ENCODE measurements at regions not wholly inside any gene's neighbourhood (a gene's known extent, or its start where the extent isn't known, plus 50 kb on each side); places are given as distances from the start of the nearest gene placed in this dataset.
A peak's percentile ranks its signal among the peaks of the same experiment; 100 is the strongest.

- H3K4me3 ChIP-seq (ENCODE audit: low read length in 2 of 2) = no peak overlapping the region
- H3K27me3 Mint-ChIP-seq = no peaks in the 10 kb centered on the region
- H3K27ac Mint-ChIP-seq = no peak overlapping the region
- H3K36me3 ChIP-seq (ENCODE audit: insufficient read depth, low read length) = no peaks in the 10 kb centered on the region
- H3K36me3 Mint-ChIP-seq = no peaks in the 10 kb centered on the region
- H3K4me1 ChIP-seq (ENCODE audit: insufficient read depth, low read length) = no peaks in the 10 kb centered on the region
- intact Hi-C loops (cut with micrococcal nuclease) = no loop called here
- peaks cover 0 to 35% (median 14%) of the 10 kb centered on the region in 8 donors for H3K9me3 Mint-ChIP-seq
- no peaks in the 10 kb centered on the region for H3K27me3 ChIP-seq (ENCODE audit: insufficient read depth, low read length)
- no peak overlapping the region for H3K4me3 Mint-ChIP-seq
- ChIA-PET CTCF (ENCODE audit: partially characterized antibody) (no interaction called here), POLR2A (ENCODE audit: partially characterized antibody) (no interaction called here)
- no peak overlapping the region for H3K27ac ChIP-seq (ENCODE audit: low read depth, low read length)
- H3K9me3 ChIP-seq (ENCODE audit: control insufficient read depth in 1 of 2, low read length in 2 of 2) = no peaks in the 10 kb centered on the region
- no peak for DNase-seq
- no peaks in the 10 kb centered on the region for H3K4me1 Mint-ChIP-seq
Measured at GRCh38 chr18:28602391-28602790, 425.5 kb upstream of the CDH2 start.

DNA sequence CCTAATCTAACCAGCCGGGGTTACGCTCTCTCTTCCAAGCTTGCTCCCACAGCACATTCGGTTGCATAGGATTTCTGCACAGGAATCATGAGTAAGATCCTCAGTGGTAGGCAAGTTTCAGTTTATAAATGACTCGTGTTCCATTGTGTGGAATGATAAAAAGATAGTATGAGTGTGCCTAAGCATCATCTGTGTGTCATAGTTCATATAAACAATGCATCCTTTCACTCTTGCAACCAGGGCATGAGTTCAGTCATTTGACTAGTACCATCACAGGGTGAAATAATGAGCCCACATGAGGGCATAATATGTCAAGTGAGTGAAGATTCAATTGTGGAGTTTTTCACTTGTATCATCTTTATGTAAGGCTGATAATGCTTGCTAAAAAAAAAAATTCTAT is 417.1 kb upstream of the CDH2 start:
- POLR2A ChIA-PET (ENCODE audit: partially characterized antibody) = no interaction called here
- no peaks in the 10 kb centered on the region for H3K9me3 ChIP-seq (ENCODE audit: control insufficient read depth in 1 of 2, low read length in 2 of 2)
- no peaks in the 10 kb centered on the region for H3K27me3 Mint-ChIP-seq
- CTCF ChIA-PET (ENCODE audit: partially characterized antibody) = no interaction called here
- no peaks in the 10 kb centered on the region for H3K27me3 ChIP-seq (ENCODE audit: insufficient read depth, low read length)
- H3K9me3 Mint-ChIP-seq = peaks cover 0 to 20% (median 9%) of the 10 kb centered on the region in 8 donors
- no peaks in the 10 kb centered on the region for H3K4me1 Mint-ChIP-seq
- intact Hi-C loops (cut with micrococcal nuclease) = no loop called here
- H3K4me3 ChIP-seq (ENCODE audit: low read length in 2 of 2) = no peak overlapping the region
- no peaks in the 10 kb centered on the region for H3K4me1 ChIP-seq (ENCODE audit: insufficient read depth, low read length)
- peak overlapping the region in 1 of 7 donors; percentile 4 for H3K27ac Mint-ChIP-seq
- H3K4me3 Mint-ChIP-seq = no peak overlapping the region
- no peaks in the 10 kb centered on the region for H3K36me3 Mint-ChIP-seq
- no peaks in the 10 kb centered on the region for H3K36me3 ChIP-seq (ENCODE audit: insufficient read depth, low read length)
- no peak overlapping the region for H3K27ac ChIP-seq (ENCODE audit: low read depth, low read length)
- no peak for DNase-seq

DNA sequence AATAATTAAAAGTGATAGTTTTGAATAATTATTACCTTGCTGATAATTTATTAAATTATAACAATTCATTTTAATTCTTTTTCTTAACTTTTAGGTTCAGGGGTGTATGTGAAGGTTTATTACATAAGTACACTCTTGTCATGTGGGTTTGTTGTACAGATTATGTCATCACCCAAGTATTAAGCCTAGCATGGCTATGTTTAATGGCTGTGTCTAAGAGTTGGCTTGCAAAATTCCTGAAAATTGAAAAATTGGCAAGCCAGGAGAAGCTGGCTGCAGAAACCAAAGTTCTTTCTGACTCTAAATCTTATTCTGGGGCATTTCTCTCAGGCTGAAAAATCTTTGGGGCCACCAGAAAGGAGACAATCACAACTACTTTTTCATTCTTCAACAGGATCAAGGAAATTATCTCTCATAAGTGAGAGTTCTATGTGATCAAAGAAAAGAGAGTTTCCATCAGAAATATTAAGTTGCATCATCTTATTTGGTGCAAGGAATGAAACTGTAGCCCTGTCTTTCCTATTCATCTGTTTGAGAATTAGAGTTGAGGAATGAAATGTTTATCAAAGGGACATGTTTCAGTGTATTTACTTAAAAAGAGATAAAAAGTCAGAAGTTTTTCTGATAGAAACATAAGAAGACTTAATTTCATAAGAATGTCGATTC is 412.1 kb upstream of the CDH2 start:
- POLR2A ChIA-PET (ENCODE audit: partially characterized antibody) = no interaction called here

GRCh38 chr18:28584731-28585130 is 407.8 kb upstream of the CDH2 start:
- CTCF ChIA-PET (ENCODE audit: partially characterized antibody) = no interaction called here
- intact Hi-C loops (cut with micrococcal nuclease) = no loop called here
- no peaks in the 10 kb centered on the region for H3K4me1 Mint-ChIP-seq
- no peak overlapping the region for H3K4me3 ChIP-seq (ENCODE audit: low read length in 2 of 2)
- no peak for DNase-seq
- no peaks in the 10 kb centered on the region for H3K9me3 ChIP-seq (ENCODE audit: control insufficient read depth in 1 of 2, low read length in 2 of 2)
- no peaks in the 10 kb centered on the region for H3K4me1 ChIP-seq (ENCODE audit: insufficient read depth, low read length)
- no peak overlapping the region for H3K27ac Mint-ChIP-seq
- peaks cover 0 to 16% (median 6%) of the 10 kb centered on the region in 8 donors for H3K9me3 Mint-ChIP-seq
- no peaks in the 10 kb centered on the region for H3K27me3 Mint-ChIP-seq
- no peak overlapping the region for H3K27ac ChIP-seq (ENCODE audit: low read depth, low read length)
- no peak overlapping the region for H3K4me3 Mint-ChIP-seq
- no peaks in the 10 kb centered on the region for H3K27me3 ChIP-seq (ENCODE audit: insufficient read depth, low read length)
- H3K36me3 Mint-ChIP-seq = no peaks in the 10 kb centered on the region
- H3K36me3 ChIP-seq (ENCODE audit: insufficient read depth, low read length) = no peaks in the 10 kb centered on the region
- POLR2A ChIA-PET (ENCODE audit: partially characterized antibody) = no interaction called here

More for the DNA sequence above, 412.1 kb upstream of the CDH2 start:
- Mint-ChIP-seq H3K27me3 (no peaks in the 10 kb centered on the region), H3K4me1 (no peaks in the 10 kb centered on the region), H3K9me3 (peaks cover 0 to 19% (median 7%) of the 10 kb centered on the region in 8 donors), H3K36me3 (no peaks in the 10 kb centered on the region), H3K4me3 (no peak overlapping the region), H3K27ac (no peak overlapping the region)
- no peak overlapping the region for H3K27ac ChIP-seq (ENCODE audit: low read depth, low read length)
- no peaks in the 10 kb centered on the region for H3K9me3 ChIP-seq (ENCODE audit: control insufficient read depth in 1 of 2, low read length in 2 of 2)
- H3K4me1 ChIP-seq (ENCODE audit: insufficient read depth, low read length) = no peaks in the 10 kb centered on the region
- no peak for DNase-seq
- intact Hi-C loops (cut with micrococcal nuclease) = no loop called here
- no peaks in the 10 kb centered on the region for H3K36me3 ChIP-seq (ENCODE audit: insufficient read depth, low read length)
- CTCF ChIA-PET (ENCODE audit: partially characterized antibody) = no interaction called here
- no peaks in the 10 kb centered on the region for H3K27me3 ChIP-seq (ENCODE audit: insufficient read depth, low read length)
- H3K4me3 ChIP-seq (ENCODE audit: low read length in 2 of 2) = no peak overlapping the region

- H3K27me3 Mint-ChIP-seq = no peaks in the 10 kb centered on the region
- intact Hi-C loops (cut with micrococcal nuclease) = no loop called here
- Histone ChIP-seq H3K4me3 (ENCODE audit: low read length in 2 of 2) (no peak overlapping the region), H3K27me3 (ENCODE audit: insufficient read depth, low read length) (no peaks in the 10 kb centered on the region), H3K27ac (ENCODE audit: low read depth, low read length) (no peak overlapping the region), H3K36me3 (ENCODE audit: insufficient read depth, low read length) (no peaks in the 10 kb centered on the region), H3K4me1 (ENCODE audit: insufficient read depth, low read length) (no peaks in the 10 kb centered on the region), H3K9me3 (ENCODE audit: control insufficient read depth in 1 of 2, low read length in 2 of 2) (no peaks in the 10 kb centered on the region)
- peaks cover 0 to 13% (median 8%) of the 10 kb centered on the region in 8 donors for H3K9me3 Mint-ChIP-seq
- POLR2A ChIA-PET (ENCODE audit: partially characterized antibody) = no interaction called here
- H3K4me3 Mint-ChIP-seq = no peak overlapping the region
- DNase-seq = no peak
- no peaks in the 10 kb centered on the region for H3K36me3 Mint-ChIP-seq
- no peak overlapping the region for H3K27ac Mint-ChIP-seq
- CTCF ChIA-PET (ENCODE audit: partially characterized antibody) = no interaction called here
- H3K4me1 Mint-ChIP-seq = no peaks in the 10 kb centered on the region
Measured at GRCh38 chr18:28582724-28583123, 405.8 kb upstream of the CDH2 start.

GRCh38 chr18:28581521-28582071 is 404.7 kb upstream of the CDH2 start:
- no peak overlapping the region for H3K4me3 ChIP-seq (ENCODE audit: low read length in 2 of 2)
- Mint-ChIP-seq H3K36me3 (no peaks in the 10 kb centered on the region), H3K27ac (no peak overlapping the region), H3K27me3 (no peaks in the 10 kb centered on the region), H3K4me1 (no peaks in the 10 kb centered on the region), H3K9me3 (peaks cover 0 to 16% (median 10%) of the 10 kb centered on the region in 8 donors), H3K4me3 (no peak overlapping the region)
- no peak for DNase-seq
- H3K36me3 ChIP-seq (ENCODE audit: insufficient read depth, low read length) = no peaks in the 10 kb centered on the region
- no peaks in the 10 kb centered on the region for H3K4me1 ChIP-seq (ENCODE audit: insufficient read depth, low read length)
- ChIA-PET POLR2A (ENCODE audit: partially characterized antibody) (no interaction called here), CTCF (ENCODE audit: partially characterized antibody) (no interaction called here)
- intact Hi-C loops (cut with micrococcal nuclease) = no loop called here
- no peaks in the 10 kb centered on the region for H3K9me3 ChIP-seq (ENCODE audit: control insufficient read depth in 1 of 2, low read length in 2 of 2)
- H3K27ac ChIP-seq (ENCODE audit: low read depth, low read length) = no peak overlapping the region
- H3K27me3 ChIP-seq (ENCODE audit: insufficient read depth, low read length) = no peaks in the 10 kb centered on the region

- H3K9me3 Mint-ChIP-seq = peaks cover 3 to 19% (median 12%) of the 10 kb centered on the region in 8 donors
- no peaks in the 10 kb centered on the region for H3K27me3 ChIP-seq (ENCODE audit: insufficient read depth, low read length)
- H3K36me3 Mint-ChIP-seq = no peaks in the 10 kb centered on the region
- H3K27ac ChIP-seq (ENCODE audit: low read depth, low read length) = no peak overlapping the region
- DNase-seq = no peak
- no peaks in the 10 kb centered on the region for H3K36me3 ChIP-seq (ENCODE audit: insufficient read depth, low read length)
- intact Hi-C loops (cut with micrococcal nuclease) = no loop called here
- H3K9me3 ChIP-seq (ENCODE audit: control insufficient read depth in 1 of 2, low read length in 2 of 2) = no peaks in the 10 kb centered on the region
- no peaks in the 10 kb centered on the region for H3K4me1 ChIP-seq (ENCODE audit: insufficient read depth, low read length)
- ChIA-PET POLR2A (ENCODE audit: partially characterized antibody) (no interaction called here), CTCF (ENCODE audit: partially characterized antibody) (no interaction called here)
- no peak overlapping the region for H3K4me3 Mint-ChIP-seq
- H3K27me3 Mint-ChIP-seq = no peaks in the 10 kb centered on the region
- H3K4me1 Mint-ChIP-seq = no peaks in the 10 kb centered on the region
- H3K4me3 ChIP-seq (ENCODE audit: low read length in 2 of 2) = no peak overlapping the region
- H3K27ac Mint-ChIP-seq = no peak overlapping the region
Measured at GRCh38 chr18:28576941-28577340, 400.0 kb upstream of the CDH2 start.

Measured in CD4-positive, alpha-beta memory T cell (primary cell).